Activated T-cell treated with anti-CD3 and anti-CD28 coated beads, Interleukin-2, amount 50 U/mL, for 4 hours (primary cell): ENCODE measurements at regions not wholly inside any gene's neighbourhood (a gene's known extent, or its start where the extent isn't known, plus 50 kb on each side); places are given as distances from the start of the nearest gene placed in this dataset.

Experiments
- ATAC-seq, 2 donors: fragments of 200-7000 bp; cut with Tn5 transposase; one replicate each; pipeline ENCODE4 v1.10.0; 2021
- DNase-seq: peaks from one replicate; pipeline ENCODE4 v3.0.0-alpha.2; 2020
- H3K27me3 Mint-ChIP-seq: one replicate; pipeline ENCODE4 v1.8.0; 2021; ENCODE audit warnings: low read depth, mixed read lengths
- H3K36me3 Mint-ChIP-seq: one replicate; pipeline ENCODE4 v1.8.0; 2022; ENCODE audit warnings: mixed read lengths; ENCODE audit not compliant: insufficient read depth
- H3K4me1 Mint-ChIP-seq: one replicate; pipeline ENCODE4 v1.8.0; 2021; ENCODE audit warnings: low read depth, mixed read lengths
- H3K4me3 Mint-ChIP-seq: one replicate; pipeline ENCODE4 v1.8.0; 2021; ENCODE audit warnings: mild to moderate bottlenecking, moderate library complexity, mixed read lengths
- H3K9me3 Mint-ChIP-seq: one replicate; pipeline ENCODE4 v1.8.0; 2021; ENCODE audit warnings: mixed read lengths

- H3K4me3 Mint-ChIP-seq = no peak overlapping the region
- H3K9me3 Mint-ChIP-seq = no peaks in the 10 kb centered on the region
- ATAC-seq (no peak), DNase-seq (no peak)
- H3K27me3 Mint-ChIP-seq = peaks cover under 1% of the 10 kb centered on the region
- H3K36me3 Mint-ChIP-seq = no peaks in the 10 kb centered on the region
- H3K4me1 Mint-ChIP-seq = peaks cover 6% of the 10 kb centered on the region
Measured at GRCh38 chr3:5056111-5056391, 66.0 kb upstream of the ARL8B start.

- Mint-ChIP-seq H3K4me3 (no peak overlapping the region), H3K36me3 (no peaks in the 10 kb centered on the region), H3K9me3 (no peaks in the 10 kb centered on the region), H3K4me1 (peaks cover 6% of the 10 kb centered on the region), H3K27me3 (peaks cover 2% of the 10 kb centered on the region)
- DNase-seq (no peak), ATAC-seq (no peak)
Measured at GRCh38 chr3:5057272-5057671, 64.8 kb upstream of the ARL8B start.

GRCh38 chr3:5057857-5058324 is 64.2 kb upstream of the ARL8B start:
- ATAC-seq = peak; percentile 91 to 96
- Mint-ChIP-seq H3K36me3 (no peaks in the 10 kb centered on the region), H3K4me3 (no peak overlapping the region), H3K27me3 (peaks cover 2% of the 10 kb centered on the region), H3K9me3 (no peaks in the 10 kb centered on the region), H3K4me1 (peaks cover 6% of the 10 kb centered on the region)
- peak; percentile 71 for DNase-seq

GRCh38 chr3:5058471-5058951 is 63.6 kb upstream of the ARL8B start:
- H3K27me3 Mint-ChIP-seq = peaks cover 2% of the 10 kb centered on the region

GRCh38 chr3:5059782-5060181 is 62.3 kb upstream of the ARL8B start:
- H3K27me3 Mint-ChIP-seq = peaks cover 2% of the 10 kb centered on the region
- ATAC-seq = no peak
- H3K9me3 Mint-ChIP-seq = no peaks in the 10 kb centered on the region
- H3K4me1 Mint-ChIP-seq = peaks cover 6% of the 10 kb centered on the region
- H3K4me3 Mint-ChIP-seq = no peak overlapping the region
- no peak for DNase-seq
- no peaks in the 10 kb centered on the region for H3K36me3 Mint-ChIP-seq

More at GRCh38 chr3:5058471-5058951, 63.6 kb upstream of the ARL8B start:
- DNase-seq (no peak), ATAC-seq (no peak)
- Mint-ChIP-seq H3K36me3 (no peaks in the 10 kb centered on the region), H3K9me3 (no peaks in the 10 kb centered on the region), H3K4me3 (no peak overlapping the region), H3K4me1 (peaks cover 6% of the 10 kb centered on the region)

- peaks cover 2% of the 10 kb centered on the region for H3K27me3 Mint-ChIP-seq
- H3K4me3 Mint-ChIP-seq = no peak overlapping the region
- ATAC-seq (no peak), DNase-seq (no peak)
- no peaks in the 10 kb centered on the region for H3K4me1 Mint-ChIP-seq
- no peaks in the 10 kb centered on the region for H3K36me3 Mint-ChIP-seq
- H3K9me3 Mint-ChIP-seq = no peaks in the 10 kb centered on the region
Measured at GRCh38 chr3:5061218-5061569, 60.9 kb upstream of the ARL8B start.

GRCh38 chr3:5063724-5064123 is 58.4 kb upstream of the ARL8B start:
- H3K9me3 Mint-ChIP-seq = no peaks in the 10 kb centered on the region
- peaks cover 2% of the 10 kb centered on the region for H3K27me3 Mint-ChIP-seq
- DNase-seq (no peak), ATAC-seq (no peak)
- no peaks in the 10 kb centered on the region for H3K4me1 Mint-ChIP-seq
- H3K4me3 Mint-ChIP-seq = no peak overlapping the region
- H3K36me3 Mint-ChIP-seq = no peaks in the 10 kb centered on the region

GRCh38 chr3:5068531-5069050 is 53.5 kb upstream of the ARL8B start:
- Mint-ChIP-seq H3K9me3 (no peaks in the 10 kb centered on the region), H3K36me3 (no peaks in the 10 kb centered on the region), H3K4me1 (no peaks in the 10 kb centered on the region), H3K4me3 (no peak overlapping the region), H3K27me3 (peaks cover 13% of the 10 kb centered on the region)
- DNase-seq (no peak), ATAC-seq (no peak)

- ATAC-seq (no peak), DNase-seq (no peak)
- no peaks in the 10 kb centered on the region for H3K9me3 Mint-ChIP-seq
- peaks cover 13% of the 10 kb centered on the region for H3K27me3 Mint-ChIP-seq
- H3K4me3 Mint-ChIP-seq = no peak overlapping the region
- no peaks in the 10 kb centered on the region for H3K4me1 Mint-ChIP-seq
- no peaks in the 10 kb centered on the region for H3K36me3 Mint-ChIP-seq
Measured at GRCh38 chr3:5069627-5070026, 52.5 kb upstream of the ARL8B start.

GRCh38 chr3:5071061-5071460 is 51.0 kb upstream of the ARL8B start:
- ATAC-seq (no peak), DNase-seq (no peak)
- Mint-ChIP-seq H3K4me1 (no peaks in the 10 kb centered on the region), H3K27me3 (peaks cover 13% of the 10 kb centered on the region), H3K4me3 (no peak overlapping the region), H3K9me3 (no peaks in the 10 kb centered on the region), H3K36me3 (no peaks in the 10 kb centered on the region)

- Mint-ChIP-seq H3K4me3 (no peak overlapping the region), H3K9me3 (no peaks in the 10 kb centered on the region), H3K27me3 (peaks cover 13% of the 10 kb centered on the region), H3K36me3 (no peaks in the 10 kb centered on the region), H3K4me1 (no peaks in the 10 kb centered on the region)
- ATAC-seq (no peak), DNase-seq (no peak)
Measured at GRCh38 chr3:5072100-5072816, 49.8 kb upstream of the ARL8B start.
